AG10803 (cell line): ENCODE measurements at regions not wholly inside any gene's neighbourhood (a gene's known extent, or its start where the extent isn't known, plus 50 kb on each side); places are given as distances from the start of the nearest gene placed in this dataset.
"Not testable (repeated sequence)": the region's sequence is repeated elsewhere in the genome, so short reads cannot be mapped to it uniquely, and the experiment has no call there.

Experiments
- DNase-seq: peaks from one replicate; pipeline ENCODE4 v3.0.0; 2010; ENCODE audit warnings: low read depth
- H3K4me3 ChIP-seq: 2 replicates; pipeline ENCODE4 v1.5.1; 2011; ENCODE audit warnings: mild to moderate bottlenecking, low read length, control low read depth
- CTCF ChIP-seq: conservative IDR thresholded peaks from 2 replicates; pipeline ENCODE4 v1.5.1; 2011; ENCODE audit warnings: mild to moderate bottlenecking, low read length, control low read depth, inconsistent platforms

GRCh38 chr3:161631536-161631935 is 134.9 kb downstream of the OTOL1 start:
- TF ChIP-seq CTCF: no peak
- DNase-seq: no peak
- H3K4me3 ChIP-seq: no peak overlapping the region

DNA sequence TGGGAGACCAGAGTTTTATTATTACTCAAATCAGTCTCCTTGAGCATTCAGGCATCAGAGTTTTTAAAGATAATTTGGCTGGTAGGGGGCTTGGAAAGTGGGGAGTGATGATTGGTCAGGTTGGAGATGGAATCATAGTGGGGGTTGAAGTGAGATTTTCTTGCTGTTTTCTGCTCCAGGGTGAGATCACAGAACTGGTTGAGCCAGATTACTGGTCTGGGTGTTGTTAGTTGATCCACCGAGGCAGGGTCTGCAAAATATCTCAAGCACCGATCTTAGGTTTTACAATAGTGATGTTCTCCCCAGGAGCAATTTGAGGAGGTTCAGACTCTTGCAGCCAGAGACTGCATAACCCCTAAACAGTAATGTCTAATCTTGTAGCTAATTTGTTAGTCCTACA is 141.0 kb downstream of the OTOL1 start:
- no peak for TF ChIP-seq CTCF
- no peak for DNase-seq
- H3K4me3 ChIP-seq: no peak overlapping the region

DNA sequence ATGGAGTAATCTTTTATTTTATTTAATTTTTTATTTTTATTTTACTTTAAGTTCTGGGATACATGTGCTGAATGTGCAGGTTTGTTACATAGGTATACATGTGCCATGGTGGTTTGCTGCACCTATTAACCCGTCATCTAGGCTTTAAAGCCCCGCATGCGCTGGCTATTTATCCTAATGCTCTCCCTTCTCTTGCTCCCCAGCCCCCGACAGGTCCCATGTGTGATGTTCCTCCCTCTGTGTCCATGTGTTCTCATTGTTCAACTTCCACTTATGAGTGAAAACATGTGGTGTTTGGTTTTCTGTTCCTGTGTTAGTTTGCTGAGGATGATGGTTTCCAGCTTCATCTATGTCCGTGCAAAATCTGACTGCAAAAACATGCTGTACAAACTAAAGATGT is 142.5 kb downstream of the OTOL1 start:
- not testable (repeated sequence) for H3K4me3 ChIP-seq, DNase-seq

GRCh38 chr3:161640181-161640580 is 143.6 kb downstream of the OTOL1 start:
- TF ChIP-seq CTCF: no peak
- H3K4me3 ChIP-seq: no peak overlapping the region
- DNase-seq: no peak

DNA sequence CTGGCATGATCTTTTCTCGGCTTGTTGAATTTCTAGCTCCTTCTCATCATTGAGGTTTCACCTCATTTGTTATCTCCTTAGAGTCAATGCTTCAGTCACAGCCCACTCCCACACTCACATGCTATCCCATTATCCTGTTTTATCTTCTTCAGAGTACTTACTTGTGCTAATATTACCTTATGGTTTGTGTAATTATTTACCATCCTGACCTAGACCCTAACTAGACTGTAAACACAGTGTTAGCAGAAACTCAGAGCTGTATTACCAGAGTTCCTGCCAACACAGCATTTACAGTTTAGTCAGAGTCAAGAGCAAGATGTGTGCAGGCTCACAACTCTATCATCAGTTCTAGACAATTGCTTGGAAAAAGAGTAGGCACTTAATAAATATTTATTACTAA is 144.7 kb downstream of the OTOL1 start:
- TF ChIP-seq CTCF: no peak
- DNase-seq: no peak
- H3K4me3 ChIP-seq: no peak overlapping the region

- TF ChIP-seq CTCF: no peak
Observed at GRCh38 chr3:161644891-161645635, 148.5 kb downstream of the OTOL1 start.

DNA sequence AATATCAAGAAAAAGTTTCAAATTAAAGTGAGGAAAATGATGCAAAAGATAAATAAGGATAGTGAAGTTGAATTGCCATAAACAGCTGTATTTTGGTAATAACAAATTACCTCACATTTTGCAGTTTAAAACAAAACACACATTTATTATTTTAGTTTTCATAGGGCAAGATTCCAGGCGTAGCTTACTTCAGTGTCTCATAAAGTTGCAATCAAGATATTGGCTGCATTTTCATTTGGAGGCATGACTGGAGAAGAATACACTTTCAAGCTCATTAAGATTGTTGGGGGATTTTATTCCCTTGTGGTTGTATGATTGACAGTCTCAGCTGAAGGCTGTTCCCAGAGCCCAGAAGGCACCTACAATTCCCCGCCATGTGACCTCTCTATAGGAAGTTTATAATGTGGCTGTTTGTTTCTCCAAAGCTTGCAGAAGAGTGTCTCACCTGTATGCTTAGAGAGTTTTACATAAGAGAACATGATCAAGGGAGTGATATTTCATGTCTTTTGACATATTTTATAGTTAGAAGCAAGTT is 151.4 kb downstream of the OTOL1 start:
- TF ChIP-seq CTCF: no peak
- no peak for DNase-seq
- no peak overlapping the region for H3K4me3 ChIP-seq

More at GRCh38 chr3:161644891-161645635, 148.5 kb downstream of the OTOL1 start:
- no peak overlapping the region for H3K4me3 ChIP-seq
- DNase-seq: no peak
